ENCODE measurements at regions not wholly inside any gene's neighbourhood (a gene's known extent, or its start where the extent isn't known, plus 50 kb on each side); places are given as distances from the start of the nearest gene placed in this dataset.

- Mint-ChIP-seq H3K4me3 (no peak overlapping the region), H3K36me3 (no peaks in the 10 kb centered on the region), H3K27ac (no peak overlapping the region), H3K9me3 (no peaks in the 10 kb centered on the region), H3K27me3 (ENCODE audit: low read depth in 3 of 3) (no peaks in the 10 kb centered on the region), H3K4me1 (peaks cover 17% of the 10 kb centered on the region)
- DNase-seq: no peak
- H3K9me3 ChIP-seq (replicated peaks in 1 of 2; ENCODE audit: control insufficient read depth in 1 of 2, insufficient read depth in 1 of 2, low read length in 2 of 2): no peaks in the 10 kb centered on the region
- H3K27me3 ChIP-seq (ENCODE audit: control insufficient read depth in 2 of 2, insufficient read depth in 2 of 2, low read length in 2 of 2): no peaks in the 10 kb centered on the region
- WGBS (ENCODE audit: insufficient coverage): 100% methylated on average over 3 of the region's 5 CpGs
- H3K4me2 ChIP-seq (replicated peaks; ENCODE audit: extremely low read depth, low read length, poor library complexity, severe bottlenecking): no peak overlapping the region
- no peaks in the 10 kb centered on the region for H3K36me3 ChIP-seq (replicated peaks in 1 of 2; ENCODE audit: control insufficient read depth in 1 of 2, insufficient read depth in 2 of 2, low read length in 2 of 2)
- no peaks in the 10 kb centered on the region for H3K79me2 ChIP-seq (ENCODE audit: insufficient read depth, low read length)
- peaks cover 14% of the 10 kb centered on the region in 2 donors for H3K4me1 ChIP-seq (ENCODE audit: control insufficient read depth in 1 of 2, insufficient read depth in 2 of 2, low read length in 2 of 2)
- H3K27ac ChIP-seq (ENCODE audit: low read depth in 1 of 2, low read length in 2 of 2): no peak overlapping the region
- no peak overlapping the region for H2AFZ ChIP-seq (ENCODE audit: insufficient read depth, low read depth, low read length, poor library complexity, severe bottlenecking)
- no peak for TF ChIP-seq CTCF (IDR thresholded peaks at IDR 0.05)
- no peak overlapping the region for H3K4me3 ChIP-seq (replicated peaks in 1 of 3; ENCODE audit: low read depth in 2 of 3, low read length in 3 of 3)
- no peaks in the 10 kb centered on the region for H4K20me1 ChIP-seq (ENCODE audit: insufficient read depth, low read length)
- intact Hi-C loops (cut with micrococcal nuclease): no loop called here
- H3K9ac ChIP-seq (ENCODE audit: insufficient read depth, low read length, poor library complexity, severe bottlenecking): no peak overlapping the region
Observed at GRCh38 chr9:99624499-99625233, 197.0 kb upstream of the NR4A3 start.

GRCh38 chr9:99626426-99626825 is 195.3 kb upstream of the NR4A3 start:
- Histone ChIP-seq H3K79me2 (ENCODE audit: insufficient read depth, low read length) (no peaks in the 10 kb centered on the region), H2AFZ (ENCODE audit: insufficient read depth, low read depth, low read length, poor library complexity, severe bottlenecking) (no peak overlapping the region), H3K9me3 (replicated peaks in 1 of 2; ENCODE audit: control insufficient read depth in 1 of 2, insufficient read depth in 1 of 2, low read length in 2 of 2) (no peaks in the 10 kb centered on the region), H3K4me3 (replicated peaks in 1 of 3; ENCODE audit: low read depth in 2 of 3, low read length in 3 of 3) (no peak overlapping the region), H3K9ac (ENCODE audit: insufficient read depth, low read length, poor library complexity, severe bottlenecking) (no peak overlapping the region), H3K4me2 (replicated peaks; ENCODE audit: extremely low read depth, low read length, poor library complexity, severe bottlenecking) (no peak overlapping the region), H3K36me3 (replicated peaks in 1 of 2; ENCODE audit: control insufficient read depth in 1 of 2, insufficient read depth in 2 of 2, low read length in 2 of 2) (no peaks in the 10 kb centered on the region), H4K20me1 (ENCODE audit: insufficient read depth, low read length) (no peaks in the 10 kb centered on the region), H3K27me3 (ENCODE audit: control insufficient read depth in 2 of 2, insufficient read depth in 2 of 2, low read length in 2 of 2) (no peaks in the 10 kb centered on the region), H3K4me1 (ENCODE audit: control insufficient read depth in 1 of 2, insufficient read depth in 2 of 2, low read length in 2 of 2) (peaks cover 14% of the 10 kb centered on the region in 2 donors), H3K27ac (ENCODE audit: low read depth in 1 of 2, low read length in 2 of 2) (no peak overlapping the region)
- peaks cover 17% of the 10 kb centered on the region for H3K4me1 Mint-ChIP-seq
- H3K4me3 Mint-ChIP-seq: no peak overlapping the region
- H3K36me3 Mint-ChIP-seq: no peaks in the 10 kb centered on the region
- peak overlapping the region in 1 of 7 donors; percentile 20 for H3K27ac Mint-ChIP-seq
- DNase-seq: peak in 1 of 3 donors; percentile 1
- no peak for TF ChIP-seq CTCF (IDR thresholded peaks at IDR 0.05)
- intact Hi-C loops (cut with micrococcal nuclease): no loop called here
- H3K27me3 Mint-ChIP-seq (ENCODE audit: low read depth in 3 of 3): no peaks in the 10 kb centered on the region
- no peaks in the 10 kb centered on the region for H3K9me3 Mint-ChIP-seq

All from CD14-positive monocyte (primary cell).